HEK293 (cell line): ENCODE measurements at regions not wholly inside any gene's neighbourhood (a gene's known extent, or its start where the extent isn't known, plus 50 kb on each side); places are given as distances from the start of the nearest gene placed in this dataset.

Experiments
- CTCF ChIA-PET: fragments of 350-600 bp; formaldehyde crosslinking; extraction: SDS; loops from one replicate; lab custom pipeline; 2021; ENCODE audit warnings: antibody characterized with exemption; lab: Yijun Ruan, JAX
- POLR2A ChIA-PET: fragments of 300-600 bp; formaldehyde crosslinking; extraction: SDS; loops from one replicate; lab custom pipeline; 2020; ENCODE audit warnings: antibody characterized with exemption, inconsistent platforms; lab: Yijun Ruan, JAX
- H3K27ac ChIP-seq: fragments of 200-500 bp; sonication (Bioruptor generic); 2 replicates; pipeline ENCODE4 v1.5.1; 2014; ENCODE audit warnings: low read depth, low read length, control low read depth, inconsistent platforms; ENCODE audit errors: extremely low read depth
- H3K36me3 ChIP-seq, 2 experiments: fragments of 200-500 bp in 1 of 2; sonication (Bioruptor generic) in 1 of 2; 1 replicate in 1 of 2; 2 replicates in 1 of 2; pipeline ENCODE4 v1.5.1; 2014 to 2017; ENCODE audit warnings: inconsistent platforms in 2 of 2, low read length in 2 of 2; ENCODE audit not compliant: control insufficient read depth in 2 of 2, insufficient read depth in 1 of 2
- H3K4me1 ChIP-seq: fragments of 200-500 bp; sonication (Bioruptor generic); 2 replicates; pipeline ENCODE4 v1.5.1; 2014; ENCODE audit warnings: mild to moderate bottlenecking, low read length, inconsistent platforms; ENCODE audit not compliant: control insufficient read depth, insufficient read depth
- H3K4me3 ChIP-seq: 2 replicates; pipeline ENCODE4 v1.5.1; 2011; ENCODE audit warnings: low read depth, mild to moderate bottlenecking, control low read depth, low read length, moderate library complexity
- H3K9me3 ChIP-seq: fragments of 200-500 bp; sonication (Bioruptor generic); 2 replicates; pipeline ENCODE4 v1.5.1; 2014; ENCODE audit warnings: low read depth, low read length, inconsistent platforms; ENCODE audit not compliant: control insufficient read depth, insufficient read depth
- BCL11A ChIP-seq: fragments of 450-650 bp; formaldehyde crosslinking; IDR thresholded peaks from 2 replicates; pipeline ENCODE4 v1.5.1; 2016; ENCODE audit warnings: low read depth, missing biosample characterization, missing genetic modification characterization
- BCL6B ChIP-seq: fragments of 450-650 bp; formaldehyde crosslinking; IDR thresholded peaks from 2 replicates; pipeline ENCODE4 v1.5.1; 2017; ENCODE audit warnings: missing biosample characterization, missing genetic modification characterization
- EGR2 ChIP-seq: fragments of 450-650 bp; formaldehyde crosslinking; IDR thresholded peaks from 2 replicates; pipeline ENCODE4 v1.5.1; 2016; ENCODE audit warnings: low read depth, missing biosample characterization, missing genetic modification characterization
- GLIS1 ChIP-seq: fragments of 450-650 bp; formaldehyde crosslinking; IDR thresholded peaks from 2 replicates; pipeline ENCODE4 v1.5.1; 2016; ENCODE audit warnings: missing biosample characterization, missing genetic modification characterization
- PRDM4 ChIP-seq: fragments of 450-650 bp; formaldehyde crosslinking; IDR thresholded peaks from 2 replicates; pipeline ENCODE4 v1.5.1; 2017; ENCODE audit warnings: missing biosample characterization, missing genetic modification characterization
- REST ChIP-seq: fragments of 450-650 bp; formaldehyde crosslinking; IDR thresholded peaks from 2 replicates; pipeline ENCODE4 v1.5.1; 2016; ENCODE audit warnings: missing biosample characterization, missing genetic modification characterization
- SETDB1 ChIP-seq: IDR thresholded peaks from one replicate; pipeline ENCODE4 v1.6.1; 2017; ENCODE audit warnings: mild to moderate bottlenecking, low read length, moderate library complexity, mixed read lengths; ENCODE audit not compliant: insufficient read length
- SP3 ChIP-seq: fragments of 450-650 bp; formaldehyde crosslinking; IDR thresholded peaks from 2 replicates; pipeline ENCODE4 v1.5.1; 2016; ENCODE audit warnings: missing biosample characterization, missing genetic modification characterization
- ZNF18 ChIP-seq: fragments of 450-650 bp; formaldehyde crosslinking; IDR thresholded peaks from 2 replicates; pipeline ENCODE4 v1.5.1; 2016; ENCODE audit warnings: missing biosample characterization, missing genetic modification characterization
- ZNF214 ChIP-seq: fragments of 450-650 bp; formaldehyde crosslinking; IDR thresholded peaks from 2 replicates; pipeline ENCODE4 v1.5.1; 2017; ENCODE audit warnings: missing biosample characterization, mild to moderate bottlenecking, missing genetic modification characterization, borderline replicate concordance
- ZNF26 ChIP-seq: fragments of 450-650 bp; formaldehyde crosslinking; IDR thresholded peaks from 2 replicates; pipeline ENCODE4 v1.5.1; 2016; ENCODE audit warnings: missing biosample characterization, missing genetic modification characterization
- ZNF266 ChIP-seq: fragments of 450-650 bp; formaldehyde crosslinking; IDR thresholded peaks from 2 replicates; pipeline ENCODE4 v1.5.1; 2016; ENCODE audit warnings: missing biosample characterization, missing genetic modification characterization, low read depth
- ZNF391 ChIP-seq: fragments of 450-650 bp; formaldehyde crosslinking; IDR thresholded peaks from 2 replicates; pipeline ENCODE4 v1.5.1; 2016; ENCODE audit warnings: low read depth, missing biosample characterization, missing genetic modification characterization, borderline replicate concordance
- ZNF48 ChIP-seq: fragments of 450-650 bp; formaldehyde crosslinking; IDR thresholded peaks from 2 replicates; pipeline ENCODE4 v1.5.1; 2016; ENCODE audit warnings: missing biosample characterization, missing genetic modification characterization
- ZNF596 ChIP-seq: fragments of 450-650 bp; IDR thresholded peaks from 2 replicates; pipeline ENCODE4 v1.5.0; 2018; ENCODE audit warnings: missing biosample characterization, mild to moderate bottlenecking, missing genetic modification characterization, moderate library complexity
- ZNF610 ChIP-seq: fragments of 450-650 bp; formaldehyde crosslinking; IDR thresholded peaks from 2 replicates; pipeline ENCODE4 v1.5.1; 2016; ENCODE audit warnings: missing biosample characterization, missing genetic modification characterization, borderline replicate concordance
- ZNF837 ChIP-seq: fragments of 450-650 bp; formaldehyde crosslinking; IDR thresholded peaks from 2 replicates; pipeline ENCODE4 v1.5.1; 2016; ENCODE audit warnings: missing biosample characterization, missing genetic modification characterization
- ZSCAN18 ChIP-seq: fragments of 450-650 bp; formaldehyde crosslinking; IDR thresholded peaks from 2 replicates; pipeline ENCODE4 v1.5.1; 2016; ENCODE audit warnings: missing biosample characterization, missing genetic modification characterization

- CTCF ChIA-PET = interaction anchor here (0.5 to 0.7 kb wide), 2 partner anchors 26 to 71 kb away, joined by 3 read pairs; no protein-coding TSS in a partner anchor
- Histone ChIP-seq H3K9me3 (no peaks in the 10 kb centered on the region), H3K27ac (no peak overlapping the region), H3K36me3 (no peaks in the 10 kb centered on the region), H3K4me1 (no peaks in the 10 kb centered on the region), H3K4me3 (no peak overlapping the region)
- no peak for TF ChIP-seq SETDB1
- TF ChIP-seq BCL11A (tag by site-specific recombination) = no peak
- TF ChIP-seq SP3 (tag by site-specific recombination) = no peak
- TF ChIP-seq GLIS1 (tag by site-specific recombination) = no peak
- no peak for TF ChIP-seq ZNF26 (tag by site-specific recombination)
- no peak for TF ChIP-seq ZNF837 (tag by site-specific recombination)
- no peak for TF ChIP-seq ZSCAN18 (tag by site-specific recombination)
- TF ChIP-seq ZNF266 (tag by site-specific recombination) = no peak
- no peak for TF ChIP-seq REST (tag by site-specific recombination)
- TF ChIP-seq EGR2 = no peak
- no peak for TF ChIP-seq PRDM4 (tag by site-specific recombination)
- TF ChIP-seq ZNF596 (tag by site-specific recombination) = no peak
- TF ChIP-seq ZNF48 (tag by site-specific recombination) = no peak
- no peak for TF ChIP-seq ZNF610
- TF ChIP-seq ZNF214 (tag by site-specific recombination) = no peak
- TF ChIP-seq BCL6B (tag by site-specific recombination) = no peak
- TF ChIP-seq ZNF391 (tag by site-specific recombination) = no peak
- TF ChIP-seq ZNF18 (tag by site-specific recombination) = no peak
- POLR2A ChIA-PET = no interaction called here
These were observed 292.2 kb downstream of the INSC start for GRCh38 chr11:15406851-15407351.
